CD4-positive, alpha-beta T cell treated with Interleukin-17A for 1 hour (primary cell): ENCODE measurements at regions not wholly inside any gene's neighbourhood (a gene's known extent, or its start where the extent isn't known, plus 50 kb on each side); places are given as distances from the start of the nearest gene placed in this dataset.
"Not testable (repeated sequence)": the region's sequence is repeated elsewhere in the genome, so short reads cannot be mapped to it uniquely, and the experiment has no call there.

Source experiments
- DNase-seq: peaks from one replicate; pipeline ENCODE4 v3.0.0-alpha.2; 2020

GRCh38 chrX:74179499-74179898, 124.5 kb upstream of the ZCCHC13 start:
- DNase-seq, result no peak

- DNase-seq, result no peak
Measured at GRCh38 chrX:74179071-74179470, 124.9 kb upstream of the ZCCHC13 start.

GRCh38 chrX:74178536-74178935, 125.4 kb upstream of the ZCCHC13 start:
- DNase-seq, result no peak

GRCh38 chrX:74171465-74171864, 132.5 kb upstream of the ZCCHC13 start:
- DNase-seq, result no peak

- DNase-seq, result no peak
Measured at GRCh38 chrX:74162199-74162598, 141.8 kb upstream of the ZCCHC13 start.

- no peak for DNase-seq
Measured at GRCh38 chrX:74160816-74161215, 143.2 kb upstream of the ZCCHC13 start.

GRCh38 chrX:74160358-74160757, 143.6 kb upstream of the ZCCHC13 start:
- no peak for DNase-seq

- no peak for DNase-seq
Measured at GRCh38 chrX:74147439-74147838, 156.5 kb upstream of the ZCCHC13 start.

- DNase-seq, result no peak
Measured at GRCh38 chrX:74138943-74139342, 165.0 kb upstream of the ZCCHC13 start.

- DNase-seq, result peak; percentile 57
Measured at GRCh38 chrX:74133156-74133796, 170.7 kb upstream of the ZCCHC13 start.

- DNase-seq, result no peak
Measured at GRCh38 chrX:74132280-74132679, 171.7 kb upstream of the ZCCHC13 start.

GRCh38 chrX:74119016-74119910, 184.7 kb upstream of the ZCCHC13 start:
- no peak for DNase-seq

GRCh38 chrX:74117962-74118902, 185.7 kb upstream of the ZCCHC13 start:
- DNase-seq, result no peak

- no peak for DNase-seq
Measured at GRCh38 chrX:74111245-74111644, 192.7 kb upstream of the ZCCHC13 start.

GRCh38 chrX:74107666-74108065, 196.3 kb upstream of the ZCCHC13 start:
- DNase-seq, result no peak

- DNase-seq, result no peak
Measured at GRCh38 chrX:74104356-74105015, 199.5 kb upstream of the ZCCHC13 start.

GRCh38 chrX:74098407-74098806, 205.6 kb upstream of the ZCCHC13 start:
- not testable (repeated sequence) for DNase-seq

GRCh38 chrX:74090049-74090448, 213.9 kb upstream of the ZCCHC13 start:
- DNase-seq, result no peak

- no peak for DNase-seq
Measured at GRCh38 chrX:74085642-74086236, 218.2 kb upstream of the ZCCHC13 start.

- no peak for DNase-seq
Measured at GRCh38 chrX:74080165-74080564, 223.8 kb upstream of the ZCCHC13 start.

GRCh38 chrX:74065831-74066390, 213.4 kb upstream of the XIST start:
- no peak for DNase-seq
